GM12878 (cell line): ENCODE measurements at regions not wholly inside any gene's neighbourhood (a gene's known extent, or its start where the extent isn't known, plus 50 kb on each side); places are given as distances from the start of the nearest gene placed in this dataset.

Experiments
- E4F1 ChIP-seq: fragments of 450-650 bp; IDR thresholded peaks from 2 replicates; pipeline ENCODE4 v1.6.1; 2018; ENCODE audit warnings: borderline replicate concordance, mild to moderate bottlenecking; ENCODE audit not compliant: partially characterized antibody
- ELK1 ChIP-seq: IDR thresholded peaks from 2 replicates; pipeline ENCODE4 v1.6.1; 2012; ENCODE audit warnings: low read depth, low read length, improper control_type of control experiment
- HCFC1 ChIP-seq: fragments of 150-350 bp; IDR thresholded peaks from 2 replicates; pipeline ENCODE4 v1.6.1; 2014; ENCODE audit warnings: low read length
- JUND ChIP-seq: IDR thresholded peaks from 2 replicates; pipeline ENCODE4 v1.6.1; 2012; ENCODE audit warnings: low read depth, mild to moderate bottlenecking, low read length, improper control_type of control experiment, moderate library complexity
- MYC ChIP-seq: IDR thresholded peaks from 2 replicates; pipeline ENCODE4 v1.6.1; 2011; ENCODE audit warnings: mild to moderate bottlenecking, low read length, moderate library complexity, inconsistent platforms; ENCODE audit not compliant: insufficient read depth, insufficient replicate concordance, insufficient read length, severe bottlenecking
- RAD21 ChIP-seq: IDR thresholded peaks from 2 replicates; pipeline ENCODE4 v1.6.1; 2011; ENCODE audit warnings: mild to moderate bottlenecking, low read depth, low read length, moderate library complexity; ENCODE audit not compliant: insufficient read depth
- SMC3 ChIP-seq: IDR thresholded peaks from 2 replicates; pipeline ENCODE4 v1.6.1; 2011; ENCODE audit warnings: low read length, improper control_type of control experiment, borderline replicate concordance
- ZBTB11 ChIP-seq: fragments of 450-650 bp; formaldehyde crosslinking; IDR thresholded peaks from 2 replicates; pipeline ENCODE4 v1.5.0; 2022; ENCODE audit warnings: mild to moderate bottlenecking, missing genetic modification characterization
- TF ChIP-seq, protein P1 (sequence below): fragments of 450-650 bp; IDR thresholded peaks from 2 replicates; pipeline ENCODE4 v1.6.1; 2017; ENCODE audit warnings: mild to moderate bottlenecking, moderate library complexity

GRCh38 chr1:59006932-59007331 lies 223.1 kb upstream of the JUN start (continued):
- no peak for TF ChIP-seq E4F1
- no peak for TF ChIP-seq MYC
- TF ChIP-seq ZBTB11 (CRISPR knock-in tag): no peak
- no peak for TF ChIP-seq RAD21
- no peak for TF ChIP-seq HCFC1
- no peak for TF ChIP-seq JUND
- TF ChIP-seq SMC3: no peak
- no peak for TF ChIP-seq ELK1
- TF ChIP-seq, protein P1, sequence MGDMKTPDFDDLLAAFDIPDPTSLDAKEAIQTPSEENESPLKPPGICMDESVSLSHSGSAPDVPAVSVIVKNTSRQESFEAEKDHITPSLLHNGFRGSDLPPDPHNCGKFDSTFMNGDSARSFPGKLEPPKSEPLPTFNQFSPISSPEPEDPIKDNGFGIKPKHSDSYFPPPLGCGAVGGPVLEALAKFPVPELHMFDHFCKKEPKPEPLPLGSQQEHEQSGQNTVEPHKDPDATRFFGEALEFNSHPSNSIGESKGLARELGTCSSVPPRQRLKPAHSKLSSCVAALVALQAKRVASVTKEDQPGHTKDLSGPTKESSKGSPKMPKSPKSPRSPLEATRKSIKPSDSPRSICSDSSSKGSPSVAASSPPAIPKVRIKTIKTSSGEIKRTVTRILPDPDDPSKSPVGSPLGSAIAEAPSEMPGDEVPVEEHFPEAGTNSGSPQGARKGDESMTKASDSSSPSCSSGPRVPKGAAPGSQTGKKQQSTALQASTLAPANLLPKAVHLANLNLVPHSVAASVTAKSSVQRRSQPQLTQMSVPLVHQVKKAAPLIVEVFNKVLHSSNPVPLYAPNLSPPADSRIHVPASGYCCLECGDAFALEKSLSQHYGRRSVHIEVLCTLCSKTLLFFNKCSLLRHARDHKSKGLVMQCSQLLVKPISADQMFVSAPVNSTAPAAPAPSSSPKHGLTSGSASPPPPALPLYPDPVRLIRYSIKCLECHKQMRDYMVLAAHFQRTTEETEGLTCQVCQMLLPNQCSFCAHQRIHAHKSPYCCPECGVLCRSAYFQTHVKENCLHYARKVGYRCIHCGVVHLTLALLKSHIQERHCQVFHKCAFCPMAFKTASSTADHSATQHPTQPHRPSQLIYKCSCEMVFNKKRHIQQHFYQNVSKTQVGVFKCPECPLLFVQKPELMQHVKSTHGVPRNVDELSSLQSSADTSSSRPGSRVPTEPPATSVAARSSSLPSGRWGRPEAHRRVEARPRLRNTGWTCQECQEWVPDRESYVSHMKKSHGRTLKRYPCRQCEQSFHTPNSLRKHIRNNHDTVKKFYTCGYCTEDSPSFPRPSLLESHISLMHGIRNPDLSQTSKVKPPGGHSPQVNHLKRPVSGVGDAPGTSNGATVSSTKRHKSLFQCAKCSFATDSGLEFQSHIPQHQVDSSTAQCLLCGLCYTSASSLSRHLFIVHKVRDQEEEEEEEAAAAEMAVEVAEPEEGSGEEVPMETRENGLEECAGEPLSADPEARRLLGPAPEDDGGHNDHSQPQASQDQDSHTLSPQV: no peak
